ENCODE measurements at regions not wholly inside any gene's neighbourhood (a gene's known extent, or its start where the extent isn't known, plus 50 kb on each side); places are given as distances from the start of the nearest gene placed in this dataset.

DNA sequence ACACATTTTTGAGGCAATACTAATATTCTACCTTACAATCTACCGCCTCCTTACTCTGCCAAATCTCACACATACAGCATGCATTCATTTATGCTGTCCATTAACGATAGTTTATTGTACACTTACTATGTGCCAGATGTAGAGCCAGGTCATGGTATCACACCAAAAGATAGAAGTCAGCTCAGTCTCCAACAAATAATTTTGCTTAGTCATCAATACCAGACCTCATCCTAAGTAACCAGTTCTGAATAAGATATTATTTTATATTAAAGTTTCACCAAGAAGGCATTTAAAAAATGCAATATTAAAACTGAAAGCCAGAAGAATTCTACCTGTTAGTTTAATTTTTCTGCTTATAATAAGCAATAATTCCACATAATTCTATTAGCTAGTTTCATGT lies 60.6 kb upstream of the TTC29 start:
- no peak for TF ChIP-seq POLR2AphosphoS5 (IDR thresholded peaks at IDR 0.05)
- TF ChIP-seq, protein P1, sequence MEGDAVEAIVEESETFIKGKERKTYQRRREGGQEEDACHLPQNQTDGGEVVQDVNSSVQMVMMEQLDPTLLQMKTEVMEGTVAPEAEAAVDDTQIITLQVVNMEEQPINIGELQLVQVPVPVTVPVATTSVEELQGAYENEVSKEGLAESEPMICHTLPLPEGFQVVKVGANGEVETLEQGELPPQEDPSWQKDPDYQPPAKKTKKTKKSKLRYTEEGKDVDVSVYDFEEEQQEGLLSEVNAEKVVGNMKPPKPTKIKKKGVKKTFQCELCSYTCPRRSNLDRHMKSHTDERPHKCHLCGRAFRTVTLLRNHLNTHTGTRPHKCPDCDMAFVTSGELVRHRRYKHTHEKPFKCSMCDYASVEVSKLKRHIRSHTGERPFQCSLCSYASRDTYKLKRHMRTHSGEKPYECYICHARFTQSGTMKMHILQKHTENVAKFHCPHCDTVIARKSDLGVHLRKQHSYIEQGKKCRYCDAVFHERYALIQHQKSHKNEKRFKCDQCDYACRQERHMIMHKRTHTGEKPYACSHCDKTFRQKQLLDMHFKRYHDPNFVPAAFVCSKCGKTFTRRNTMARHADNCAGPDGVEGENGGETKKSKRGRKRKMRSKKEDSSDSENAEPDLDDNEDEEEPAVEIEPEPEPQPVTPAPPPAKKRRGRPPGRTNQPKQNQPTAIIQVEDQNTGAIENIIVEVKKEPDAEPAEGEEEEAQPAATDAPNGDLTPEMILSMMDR (IDR thresholded peaks at IDR 0.05 in 8 of 11, conservative IDR thresholded peaks at IDR 0.05 in 3 of 11), result no peak
